Body of pancreas (tissue), 4 donors: ENCODE measurements at regions not wholly inside any gene's neighbourhood (a gene's known extent, or its start where the extent isn't known, plus 50 kb on each side); places are given as distances from the start of the nearest gene placed in this dataset.

ENCODE experiments used
- CTCF ChIP-seq, 7 experiments: fragments of 450-650 bp in 4 of 7; fragments of 200-600 bp in 3 of 7; sonication (generic) in 3 of 7; IDR thresholded peaks; one replicate each; pipeline ENCODE4 v1.5.1; 2016 to 2019; ENCODE audit warnings: antibody characterized with exemption in 7 of 7
- POLR2A ChIP-seq, 3 donors: fragments of 450-650 bp; IDR thresholded peaks; one replicate each; pipeline ENCODE4 v1.6.1; 2016; ENCODE audit warnings: antibody characterized with exemption in 3 of 3, mild to moderate bottlenecking in 2 of 3

- TF ChIP-seq POLR2A (IDR thresholded peaks at IDR 0.05) (no peak), CTCF (IDR thresholded peaks at IDR 0.05) (no peak)
Observed at GRCh38 chr10:129063877-129064276, 403.2 kb upstream of the MGMT start.
